Chondrocyte (in vitro differentiated cells): ENCODE measurements at regions not wholly inside any gene's neighbourhood (a gene's known extent, or its start where the extent isn't known, plus 50 kb on each side); places are given as distances from the start of the nearest gene placed in this dataset.

Experiments
- DNase-seq: peaks from one replicate; pipeline ENCODE4 v3.0.0; 2021; ENCODE audit warnings: mixed read lengths, low spot score
- H3K27ac Mint-ChIP-seq: one replicate; pipeline ENCODE4 v1.8.0; 2021; ENCODE audit warnings: mild to moderate bottlenecking, moderate library complexity, mixed read lengths; ENCODE audit not compliant: unreplicated experiment
- H3K27me3 Mint-ChIP-seq: 2 replicates; pipeline ENCODE4 v1.8.0; 2021; ENCODE audit warnings: low read depth, mixed read lengths
- H3K36me3 Mint-ChIP-seq: 2 replicates; pipeline ENCODE4 v1.8.0; 2021; ENCODE audit warnings: low read depth, mixed read lengths
- H3K4me1 Mint-ChIP-seq: 2 replicates; pipeline ENCODE4 v1.8.0; 2021; ENCODE audit warnings: low read depth, mild to moderate bottlenecking, mixed read lengths
- H3K4me3 Mint-ChIP-seq: one replicate; pipeline ENCODE4 v1.8.0; 2021; ENCODE audit warnings: mild to moderate bottlenecking, moderate library complexity, mixed read lengths; ENCODE audit not compliant: unreplicated experiment
- H3K9me3 Mint-ChIP-seq: 2 replicates; pipeline ENCODE4 v1.8.0; 2021; ENCODE audit warnings: low read depth, mixed read lengths
- CTCF ChIP-seq: fragments of 200-600 bp; sonication (generic); IDR thresholded peaks from 2 replicates; pipeline ENCODE4 v1.5.0; 2021; ENCODE audit warnings: antibody characterized with exemption, mild to moderate bottlenecking, moderate library complexity

- TF ChIP-seq CTCF: no peak
- no peak for DNase-seq
- Mint-ChIP-seq H3K36me3 (no peaks in the 10 kb centered on the region), H3K4me3 (no peak overlapping the region), H3K27me3 (no peaks in the 10 kb centered on the region), H3K9me3 (no peaks in the 10 kb centered on the region), H3K27ac (no peak overlapping the region), H3K4me1 (no peaks in the 10 kb centered on the region)
These were observed 536.8 kb downstream of the KCNT2 start for GRCh38 chr1:196071447-196071846.

GRCh38 chr1:196070940-196071339 is 537.3 kb downstream of the KCNT2 start:
- H3K27me3 Mint-ChIP-seq: no peaks in the 10 kb centered on the region
- H3K9me3 Mint-ChIP-seq: no peaks in the 10 kb centered on the region
- no peak for TF ChIP-seq CTCF
- no peak overlapping the region for H3K27ac Mint-ChIP-seq
- H3K4me1 Mint-ChIP-seq: no peaks in the 10 kb centered on the region
- no peak for DNase-seq
- no peak overlapping the region for H3K4me3 Mint-ChIP-seq
- H3K36me3 Mint-ChIP-seq: no peaks in the 10 kb centered on the region

GRCh38 chr1:196063952-196064351 is 544.3 kb downstream of the KCNT2 start:
- Mint-ChIP-seq H3K4me3 (no peak overlapping the region), H3K27ac (no peak overlapping the region), H3K9me3 (no peaks in the 10 kb centered on the region), H3K27me3 (no peaks in the 10 kb centered on the region), H3K36me3 (no peaks in the 10 kb centered on the region), H3K4me1 (peaks cover 16% of the 10 kb centered on the region)
- DNase-seq: no peak
- no peak for TF ChIP-seq CTCF

GRCh38 chr1:196063294-196063693 is 544.9 kb downstream of the KCNT2 start:
- no peak for DNase-seq
- Mint-ChIP-seq H3K36me3 (no peaks in the 10 kb centered on the region), H3K27me3 (no peaks in the 10 kb centered on the region), H3K4me3 (no peak overlapping the region), H3K9me3 (no peaks in the 10 kb centered on the region), H3K4me1 (peaks cover 16% of the 10 kb centered on the region), H3K27ac (no peak overlapping the region)
- no peak for TF ChIP-seq CTCF

DNA sequence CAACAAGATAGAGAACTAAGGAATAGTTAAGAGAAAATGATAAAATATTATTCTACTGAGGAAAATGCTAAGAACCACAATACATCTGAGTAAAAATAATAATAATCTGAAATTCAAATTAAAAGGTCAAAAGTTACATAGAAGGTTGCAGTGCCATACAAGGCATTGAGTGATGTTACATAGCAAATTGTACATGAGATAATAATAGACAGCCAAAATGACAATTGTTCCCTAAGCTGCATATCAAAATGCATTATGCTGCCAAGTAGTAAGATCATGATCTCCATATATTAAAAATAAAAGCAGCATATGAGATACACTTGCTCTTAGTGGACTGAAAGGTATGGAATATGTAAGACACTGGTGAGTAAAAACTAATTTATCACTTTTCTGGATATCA is 547.7 kb downstream of the KCNT2 start:
- no peak overlapping the region for H3K4me3 Mint-ChIP-seq
- H3K4me1 Mint-ChIP-seq: peaks cover 16% of the 10 kb centered on the region
- no peak for DNase-seq
- no peaks in the 10 kb centered on the region for H3K27me3 Mint-ChIP-seq
- H3K9me3 Mint-ChIP-seq: peaks cover 4% of the 10 kb centered on the region
- H3K27ac Mint-ChIP-seq: no peak overlapping the region
- H3K36me3 Mint-ChIP-seq: no peaks in the 10 kb centered on the region
- no peak for TF ChIP-seq CTCF
